ENCODE measurements at regions not wholly inside any gene's neighbourhood (a gene's known extent, or its start where the extent isn't known, plus 50 kb on each side); places are given as distances from the start of the nearest gene placed in this dataset.

GRCh38 chr18:45383228-45383627, 232.0 kb upstream of the SLC14A2 start:
- Mint-ChIP-seq H3K27ac (no peak overlapping the region), H3K36me3 (no peaks in the 10 kb centered on the region), H3K4me3 (no peak overlapping the region), H3K4me1 (peaks cover 0 to 1% (median 0%) of the 10 kb centered on the region in 3 donors), H3K27me3 (peaks cover 3% of the 10 kb centered on the region), H3K9me3 (no peaks in the 10 kb centered on the region)

- H3K9me3 Mint-ChIP-seq = no peaks in the 10 kb centered on the region
- H3K27me3 Mint-ChIP-seq = peaks cover 3% of the 10 kb centered on the region
- H3K27ac Mint-ChIP-seq = no peak overlapping the region
- H3K4me3 Mint-ChIP-seq = no peak overlapping the region
- no peaks in the 10 kb centered on the region for H3K36me3 Mint-ChIP-seq
- peaks cover 0 to 1% (median 0%) of the 10 kb centered on the region in 3 donors for H3K4me1 Mint-ChIP-seq
These were observed 230.9 kb upstream of the SLC14A2 start for GRCh38 chr18:45384137-45384961.

GRCh38 chr18:45384962-45385315, 230.3 kb upstream of the SLC14A2 start:
- H3K9me3 Mint-ChIP-seq = no peaks in the 10 kb centered on the region
- no peaks in the 10 kb centered on the region for H3K36me3 Mint-ChIP-seq
- H3K4me1 Mint-ChIP-seq = peaks cover 0 to 1% (median 0%) of the 10 kb centered on the region in 3 donors
- no peak overlapping the region for H3K4me3 Mint-ChIP-seq
- peaks cover 3% of the 10 kb centered on the region for H3K27me3 Mint-ChIP-seq
- H3K27ac Mint-ChIP-seq = no peak overlapping the region

- Mint-ChIP-seq H3K4me3 (no peak overlapping the region), H3K27me3 (peaks cover 3% of the 10 kb centered on the region), H3K9me3 (no peaks in the 10 kb centered on the region), H3K4me1 (peaks cover 0 to 1% (median 0%) of the 10 kb centered on the region in 3 donors), H3K36me3 (no peaks in the 10 kb centered on the region), H3K27ac (no peak overlapping the region)
These were observed 229.1 kb upstream of the SLC14A2 start for GRCh38 chr18:45386041-45386655.

GRCh38 chr18:45387229-45387628, 228.0 kb upstream of the SLC14A2 start:
- Mint-ChIP-seq H3K27ac (no peak overlapping the region), H3K4me1 (peaks cover 0 to 1% (median 0%) of the 10 kb centered on the region in 3 donors), H3K9me3 (no peaks in the 10 kb centered on the region), H3K4me3 (no peak overlapping the region), H3K27me3 (peaks cover 3% of the 10 kb centered on the region), H3K36me3 (no peaks in the 10 kb centered on the region)

- Mint-ChIP-seq H3K27me3 (peaks cover 5% of the 10 kb centered on the region), H3K4me3 (no peak overlapping the region), H3K4me1 (no peaks in the 10 kb centered on the region), H3K36me3 (no peaks in the 10 kb centered on the region), H3K9me3 (peaks cover 0 to 2% (median 0%) of the 10 kb centered on the region in 3 donors), H3K27ac (no peak overlapping the region)
These were observed 216.8 kb upstream of the SLC14A2 start for GRCh38 chr18:45398448-45398847.

GRCh38 chr18:45399146-45399545, 216.1 kb upstream of the SLC14A2 start:
- Mint-ChIP-seq H3K4me1 (no peaks in the 10 kb centered on the region), H3K27ac (no peak overlapping the region), H3K4me3 (no peak overlapping the region), H3K9me3 (peaks cover 0 to 2% (median 0%) of the 10 kb centered on the region in 3 donors), H3K36me3 (no peaks in the 10 kb centered on the region), H3K27me3 (peaks cover 4% of the 10 kb centered on the region)

- Mint-ChIP-seq H3K4me1 (no peaks in the 10 kb centered on the region), H3K36me3 (no peaks in the 10 kb centered on the region), H3K27me3 (peaks cover 3% of the 10 kb centered on the region), H3K9me3 (peaks cover 0 to 2% (median 0%) of the 10 kb centered on the region in 3 donors), H3K4me3 (no peak overlapping the region), H3K27ac (no peak overlapping the region)
These were observed 215.6 kb upstream of the SLC14A2 start for GRCh38 chr18:45399643-45400042.

- H3K4me1 Mint-ChIP-seq = no peaks in the 10 kb centered on the region
These were observed 212.7 kb upstream of the SLC14A2 start for GRCh38 chr18:45402485-45403056.

GRCh38 chr18:45403341-45404049, 211.8 kb upstream of the SLC14A2 start:
- Mint-ChIP-seq H3K27ac (no peak overlapping the region), H3K27me3 (no peaks in the 10 kb centered on the region), H3K36me3 (no peaks in the 10 kb centered on the region), H3K9me3 (peaks cover 0 to 3% (median 2%) of the 10 kb centered on the region in 3 donors), H3K4me3 (no peak overlapping the region), H3K4me1 (no peaks in the 10 kb centered on the region)

More at GRCh38 chr18:45402485-45403056, 212.7 kb upstream of the SLC14A2 start:
- Mint-ChIP-seq H3K27me3 (no peaks in the 10 kb centered on the region), H3K27ac (no peak overlapping the region), H3K4me3 (no peak overlapping the region), H3K9me3 (peaks cover 0 to 3% (median 2%) of the 10 kb centered on the region in 3 donors), H3K36me3 (no peaks in the 10 kb centered on the region)

GRCh38 chr18:45408218-45408617, 207.1 kb upstream of the SLC14A2 start:
- Mint-ChIP-seq H3K36me3 (no peaks in the 10 kb centered on the region), H3K27ac (no peak overlapping the region), H3K9me3 (peaks cover 0 to 3% (median 0%) of the 10 kb centered on the region in 3 donors), H3K4me3 (no peak overlapping the region), H3K4me1 (no peaks in the 10 kb centered on the region), H3K27me3 (peaks cover 3% of the 10 kb centered on the region)

- Mint-ChIP-seq H3K36me3 (no peaks in the 10 kb centered on the region), H3K9me3 (peaks cover 0 to 3% (median 0%) of the 10 kb centered on the region in 3 donors), H3K27me3 (peaks cover 3% of the 10 kb centered on the region), H3K4me1 (no peaks in the 10 kb centered on the region), H3K4me3 (no peak overlapping the region), H3K27ac (no peak overlapping the region)
These were observed 205.3 kb upstream of the SLC14A2 start for GRCh38 chr18:45409971-45410370.

GRCh38 chr18:45412577-45412976, 202.7 kb upstream of the SLC14A2 start:
- H3K36me3 Mint-ChIP-seq = no peaks in the 10 kb centered on the region
- H3K9me3 Mint-ChIP-seq = no peaks in the 10 kb centered on the region
- peak overlapping the region in 1 of 4 donors; percentile 15 for H3K4me3 Mint-ChIP-seq
- H3K4me1 Mint-ChIP-seq = no peaks in the 10 kb centered on the region
- peaks cover 3% of the 10 kb centered on the region for H3K27me3 Mint-ChIP-seq
- no peak overlapping the region for H3K27ac Mint-ChIP-seq

- no peak overlapping the region for H3K27ac Mint-ChIP-seq
- H3K4me3 Mint-ChIP-seq = no peak overlapping the region
- no peaks in the 10 kb centered on the region for H3K9me3 Mint-ChIP-seq
- H3K4me1 Mint-ChIP-seq = no peaks in the 10 kb centered on the region
- H3K36me3 Mint-ChIP-seq = no peaks in the 10 kb centered on the region
- peaks cover 3% of the 10 kb centered on the region for H3K27me3 Mint-ChIP-seq
These were observed 202.0 kb upstream of the SLC14A2 start for GRCh38 chr18:45413180-45413836.
